SKM-1 treated with dmso at 0.1 percent for 144 hours (cell line): ENCODE measurements at regions not wholly inside any gene's neighbourhood (a gene's known extent, or its start where the extent isn't known, plus 50 kb on each side); places are given as distances from the start of the nearest gene placed in this dataset.

Experiments used
- DNase-seq: peaks from one replicate; lab custom pipeline; 2025; ENCODE audit not compliant: unreplicated experiment; lab: John Stamatoyannopoulos, UW

- no peak for DNase-seq
Observed at GRCh38 chr4:96755569-96756484, 915.9 kb downstream of the PDHA2 start.

GRCh38 chr4:96756584-96756983 lies 916.7 kb downstream of the PDHA2 start:
- DNase-seq = no peak

GRCh38 chr4:96763546-96763945 lies 923.7 kb downstream of the PDHA2 start:
- no peak for DNase-seq

- no peak for DNase-seq
Observed at GRCh38 chr4:96766359-96766758, 926.5 kb downstream of the PDHA2 start.

DNA sequence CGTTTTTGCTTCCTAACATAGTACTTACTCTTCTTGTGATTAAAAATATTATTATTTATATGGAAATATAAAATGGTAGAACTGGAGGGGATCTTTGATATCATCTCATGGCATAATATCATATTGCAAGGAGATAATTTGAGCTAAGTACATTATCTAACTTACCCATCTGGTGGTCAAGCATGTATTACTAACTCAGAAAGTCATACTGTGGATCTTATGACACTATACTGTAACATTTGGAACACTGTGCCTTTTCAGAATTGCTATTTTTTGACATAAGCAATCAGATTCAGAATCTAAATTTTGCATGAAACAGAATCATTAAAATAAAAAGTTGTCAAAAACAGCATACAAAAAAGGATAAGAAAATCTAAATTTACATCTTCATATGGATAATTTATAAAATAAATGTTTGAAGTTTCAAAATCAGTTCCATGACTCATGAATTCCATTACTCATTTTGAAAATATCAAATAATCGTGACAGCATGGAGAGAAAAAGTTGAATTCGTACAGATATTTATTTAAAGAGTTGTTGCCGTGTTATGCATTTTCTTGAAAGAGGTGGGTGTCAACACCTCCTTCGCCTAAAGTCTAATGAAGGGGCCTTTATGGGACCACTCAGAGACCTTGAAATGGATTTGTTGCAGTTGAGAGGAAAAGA lies 928.1 kb downstream of the PDHA2 start:
- no peak for DNase-seq

DNA sequence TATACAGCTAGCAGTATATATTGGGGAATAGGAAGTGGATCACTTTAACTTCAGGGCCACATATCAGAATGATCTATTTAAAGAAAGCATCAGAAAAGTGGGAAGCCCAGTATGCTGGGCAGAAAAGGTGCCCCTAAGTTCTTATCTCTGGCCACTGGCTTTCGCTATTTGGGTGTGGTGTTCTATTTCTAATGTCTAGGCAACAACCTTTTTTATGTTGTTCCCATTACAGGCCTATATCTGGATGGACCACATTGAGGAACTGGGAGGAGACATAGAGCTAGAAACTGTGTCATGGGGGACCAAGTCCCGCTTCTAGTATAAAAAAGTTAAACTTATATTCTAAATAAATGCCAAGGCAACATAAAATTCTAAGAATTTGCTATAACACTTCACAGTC lies 935.6 kb downstream of the PDHA2 start:
- DNase-seq = no peak

GRCh38 chr4:96776920-96777527 lies 937.1 kb downstream of the PDHA2 start:
- DNase-seq = no peak

DNA sequence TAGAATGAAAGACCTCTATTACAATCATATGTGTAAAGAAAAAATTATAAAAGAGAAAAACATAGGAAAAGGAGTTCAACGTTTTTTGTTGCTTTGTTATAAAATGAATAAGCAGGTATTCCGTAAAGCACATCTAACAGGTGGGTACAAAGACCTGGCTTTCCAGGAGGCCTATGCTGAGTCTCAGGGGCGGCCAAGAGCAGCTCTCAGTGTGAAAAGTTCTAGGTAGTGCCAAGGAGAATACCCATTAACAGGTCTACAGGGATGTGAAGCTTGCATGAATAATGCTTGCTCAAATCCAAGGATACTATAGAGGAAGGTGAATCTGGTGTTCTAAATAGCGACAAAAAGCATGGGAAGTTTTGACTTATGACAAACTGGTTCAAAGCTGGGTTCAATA lies 944.4 kb downstream of the PDHA2 start:
- no peak for DNase-seq

DNA sequence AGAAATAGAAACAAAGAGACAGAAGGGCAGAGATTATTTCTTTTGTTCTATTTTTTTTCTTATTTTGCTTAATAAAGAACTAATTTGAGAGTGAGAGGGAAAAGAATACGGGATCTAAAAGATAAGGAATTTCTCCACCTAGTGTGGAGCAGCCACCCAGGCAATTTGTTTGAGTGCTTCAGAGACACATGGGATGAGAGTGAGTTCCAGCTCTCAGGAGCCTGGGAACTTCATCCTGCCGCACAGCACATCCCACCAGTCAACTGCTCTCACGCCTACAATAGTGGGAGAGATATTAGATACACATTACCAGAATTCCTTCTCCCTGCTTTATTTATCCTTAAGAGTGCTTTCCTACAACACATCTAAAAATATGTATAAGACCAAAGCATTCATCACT lies 946.4 kb downstream of the PDHA2 start:
- DNase-seq = no peak

DNA sequence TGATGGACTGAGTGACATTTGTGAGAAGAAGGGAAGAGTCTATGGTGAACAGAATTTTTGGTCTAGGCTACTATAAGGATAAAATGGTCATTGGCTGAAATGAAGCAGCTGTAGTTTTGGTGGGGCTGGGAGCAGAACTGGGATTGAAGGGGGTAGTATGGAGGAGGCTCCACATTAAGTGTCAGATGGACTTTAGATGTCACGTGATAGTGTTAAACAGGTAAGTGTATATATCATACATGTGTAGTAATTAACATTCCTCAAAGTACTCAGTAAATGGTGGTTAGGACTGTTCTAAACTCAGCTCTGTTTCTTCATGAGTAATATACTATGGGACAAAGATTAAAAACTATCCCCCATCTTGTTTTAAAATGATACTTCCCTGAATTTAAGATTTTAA lies 947.9 kb downstream of the PDHA2 start:
- DNase-seq = no peak

DNA sequence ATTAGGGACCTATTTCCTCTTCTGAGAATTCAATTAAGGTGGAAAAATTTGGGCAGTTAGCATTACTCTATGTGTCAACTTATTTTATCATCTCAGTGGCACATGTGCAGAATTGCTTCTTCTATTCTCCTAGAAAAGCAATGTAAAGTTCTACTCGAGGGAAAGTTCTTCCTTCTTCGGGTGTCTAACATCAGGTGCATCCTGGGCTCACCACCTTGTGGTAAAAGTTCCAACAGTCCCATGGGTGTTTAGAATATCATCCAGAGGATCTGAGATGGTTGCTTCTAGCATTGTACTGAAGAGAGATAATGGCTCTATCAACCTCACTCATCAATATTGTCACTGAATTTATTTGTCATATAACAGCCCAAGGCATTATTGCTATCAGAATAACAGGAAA lies 969.7 kb downstream of the PDHA2 start:
- DNase-seq = no peak

- DNase-seq = no peak
Observed at GRCh38 chr4:96827086-96827485, 987.2 kb downstream of the PDHA2 start.

DNA sequence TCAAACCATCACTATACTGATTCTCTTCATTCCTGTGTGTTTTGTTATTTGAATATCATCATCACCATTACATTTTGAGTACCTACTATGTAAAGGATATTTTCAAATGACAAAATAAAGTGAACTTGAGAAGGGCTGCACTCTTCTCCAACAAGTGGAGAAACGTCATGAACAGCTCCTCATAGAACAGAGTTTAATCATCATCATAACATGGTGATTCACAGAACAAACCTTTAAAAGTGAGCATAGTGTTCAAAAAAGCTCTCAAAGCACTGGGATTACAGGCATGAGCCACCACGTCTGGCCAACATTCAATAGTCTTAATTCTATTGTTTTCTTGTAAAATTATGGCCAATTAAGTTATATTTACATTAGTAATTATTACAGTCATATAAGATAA lies 993.9 kb downstream of the PDHA2 start:
- DNase-seq = no peak

GRCh38 chr4:96835991-96836390 lies 996.1 kb downstream of the PDHA2 start:
- DNase-seq = peak; percentile 12

DNA sequence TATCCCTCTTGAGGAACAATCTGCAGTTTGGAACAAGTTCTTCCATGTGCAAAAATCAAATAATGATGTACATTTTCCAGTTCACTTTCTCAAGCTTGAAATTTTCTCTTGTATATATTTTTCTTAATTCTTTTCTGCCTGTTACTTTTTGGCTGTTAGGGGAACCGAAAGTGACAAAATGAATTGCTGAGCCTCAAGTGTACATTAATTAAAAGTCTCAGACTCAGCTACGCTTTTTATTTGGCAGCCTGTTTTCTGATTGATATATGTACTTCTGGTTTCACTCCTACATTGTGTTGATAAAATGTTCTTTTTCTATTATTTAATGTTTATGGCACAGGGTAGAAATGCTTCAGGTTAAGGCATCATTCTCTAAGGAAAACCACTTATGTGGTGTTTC lies 999.5 kb downstream of the PDHA2 start:
- no peak for DNase-seq

GRCh38 chr4:96841801-96842200 lies 1001.9 kb downstream of the PDHA2 start:
- no peak for DNase-seq

- no peak for DNase-seq
Observed at GRCh38 chr4:96844858-96845490, 1005.1 kb downstream of the PDHA2 start.

DNA sequence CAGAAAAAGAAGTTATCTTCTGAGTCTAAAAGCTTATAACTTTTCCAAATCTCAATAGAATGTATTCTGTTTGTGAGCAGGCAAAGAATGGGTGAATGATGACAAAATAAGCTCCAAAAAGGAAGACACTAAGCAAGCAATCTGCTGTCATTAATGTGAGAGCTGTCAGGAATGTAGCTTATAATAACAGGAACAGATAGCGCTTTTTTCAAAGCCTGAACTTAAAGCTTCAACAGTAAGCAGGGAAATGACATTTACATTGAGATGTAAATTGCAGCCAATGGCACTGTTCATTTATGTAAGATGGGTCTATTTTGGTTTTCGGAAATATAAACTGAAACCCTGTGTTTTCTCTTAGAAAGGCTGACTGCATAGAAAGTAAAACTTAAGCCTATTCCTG lies 1005.9 kb downstream of the PDHA2 start:
- no peak for DNase-seq

DNA sequence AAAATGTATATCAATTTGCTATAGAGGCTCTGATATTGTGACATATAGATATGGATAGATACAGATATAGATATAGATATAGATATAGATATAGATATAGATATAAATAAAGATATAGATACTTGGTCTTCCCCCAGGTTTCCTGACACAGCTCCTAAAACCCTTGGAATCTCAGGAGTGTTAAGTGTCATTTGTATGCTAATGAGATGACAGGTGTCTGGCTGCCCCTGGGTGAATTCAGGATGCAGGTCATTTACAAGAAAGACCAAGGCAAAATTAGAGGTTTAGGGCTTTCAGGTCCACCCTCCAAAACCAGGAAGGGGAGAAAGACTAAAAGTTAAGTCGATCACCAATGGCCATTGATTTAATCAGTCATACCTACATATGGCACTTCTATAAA lies 1034.8 kb downstream of the PDHA2 start:
- DNase-seq = no peak

GRCh38 chr4:96879527-96879926 lies 1039.6 kb downstream of the PDHA2 start:
- DNase-seq = no peak

- DNase-seq = no peak
Observed at GRCh38 chr4:96887857-96888256, 1048.0 kb downstream of the PDHA2 start.

DNA sequence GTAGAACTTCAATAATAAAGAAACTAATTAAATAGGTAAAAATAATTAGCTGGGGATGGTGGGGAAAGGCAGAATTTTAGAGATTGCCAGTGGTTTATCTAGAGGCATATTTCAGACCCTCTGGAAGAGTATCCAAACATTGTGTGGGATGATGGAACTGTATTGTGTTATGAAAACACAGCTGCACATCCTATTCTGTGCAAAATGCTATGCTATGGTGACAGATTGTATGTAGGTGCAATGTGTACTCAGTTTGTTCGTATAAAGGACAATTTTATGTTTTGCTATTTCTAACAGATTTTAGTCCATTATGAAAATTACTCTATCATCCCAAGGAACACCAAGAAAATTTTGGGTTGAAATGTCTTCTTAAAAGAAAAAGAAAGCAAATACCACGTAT lies 1054.7 kb downstream of the PDHA2 start:
- DNase-seq = no peak
